ENCODE measurements at regions not wholly inside any gene's neighbourhood (a gene's known extent, or its start where the extent isn't known, plus 50 kb on each side); places are given as distances from the start of the nearest gene placed in this dataset.
A peak's percentile ranks its signal among the peaks of the same experiment; 100 is the strongest.
"Not testable (repeated sequence)": the region's sequence is repeated elsewhere in the genome, so short reads cannot be mapped to it uniquely, and the experiment has no call there.

DNA sequence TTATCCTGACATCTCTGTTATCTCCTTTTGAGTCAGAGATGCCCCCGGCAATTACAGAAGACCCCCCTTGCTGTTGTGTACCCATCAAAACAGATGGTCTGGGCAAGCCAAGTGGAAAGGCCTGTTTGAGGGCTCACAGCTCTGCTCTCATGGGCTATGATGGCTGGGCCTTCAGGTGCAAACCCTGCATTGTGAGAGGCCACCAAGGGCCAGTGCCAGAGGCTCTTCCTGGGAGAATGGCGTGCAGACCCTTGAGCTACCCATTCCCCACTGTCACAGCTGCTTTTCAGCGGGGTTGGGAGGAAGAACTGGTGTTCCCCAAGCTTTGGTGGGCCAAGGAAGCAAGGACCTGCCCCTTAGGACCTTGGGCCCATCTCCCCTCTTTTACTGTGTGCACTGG is 174.7 kb upstream of the PPP1R26 start:
- no peak for DNase-seq (ENCODE audit: low read depth in 4 of 4, low spot score in 3 of 4)

GRCh38 chr9:135305546-135306180 is 173.9 kb upstream of the PPP1R26 start:
- DNase-seq (ENCODE audit: low read depth in 4 of 4, low spot score in 3 of 4), result no peak

GRCh38 chr9:135306699-135307098 is 172.9 kb upstream of the PPP1R26 start:
- no peak for DNase-seq (ENCODE audit: low read depth in 4 of 4, low spot score in 3 of 4)

- no peak for DNase-seq (ENCODE audit: low read depth in 4 of 4, low spot score in 3 of 4)
Observed at GRCh38 chr9:135307300-135307699, 172.3 kb upstream of the PPP1R26 start.

DNA sequence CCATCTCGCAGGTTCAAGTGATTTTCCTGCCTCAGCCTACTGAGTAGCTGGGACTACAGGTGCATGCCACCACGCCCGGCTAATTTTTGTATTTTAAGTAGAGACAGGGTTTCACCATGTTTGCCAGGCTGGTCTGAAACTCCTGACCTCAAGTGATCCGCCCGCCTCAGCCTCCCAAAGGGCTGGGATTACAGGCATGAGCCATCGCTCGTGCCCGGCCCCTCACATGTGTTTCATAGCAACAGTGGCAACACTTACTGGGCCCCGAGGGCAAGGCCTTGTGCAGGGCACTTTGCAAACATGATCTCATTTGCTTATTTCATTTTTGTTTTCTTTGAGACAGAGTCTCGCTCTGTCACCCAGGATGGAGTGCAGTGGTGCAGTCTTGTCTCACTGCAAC is 171.7 kb upstream of the PPP1R26 start:
- not testable (repeated sequence) for DNase-seq (ENCODE audit: low read depth in 4 of 4, low spot score in 3 of 4)

- DNase-seq (ENCODE audit: low read depth in 4 of 4, low spot score in 3 of 4), result no peak
Observed at GRCh38 chr9:135308821-135309762, 170.5 kb upstream of the PPP1R26 start.

- no peak for DNase-seq (ENCODE audit: low read depth in 4 of 4, low spot score in 3 of 4)
Observed at GRCh38 chr9:135309763-135310125, 169.8 kb upstream of the PPP1R26 start.

- DNase-seq (ENCODE audit: low read depth in 4 of 4, low spot score in 3 of 4), result no peak
Observed at GRCh38 chr9:135310134-135310533, 169.4 kb upstream of the PPP1R26 start.

- DNase-seq (ENCODE audit: low read depth in 4 of 4, low spot score in 3 of 4), result no peak
Observed at GRCh38 chr9:135315572-135315971, 164.0 kb upstream of the PPP1R26 start.

- DNase-seq (ENCODE audit: low read depth in 4 of 4, low spot score in 3 of 4), result no peak
Observed at GRCh38 chr9:135320331-135320730, 159.3 kb upstream of the PPP1R26 start.

DNA sequence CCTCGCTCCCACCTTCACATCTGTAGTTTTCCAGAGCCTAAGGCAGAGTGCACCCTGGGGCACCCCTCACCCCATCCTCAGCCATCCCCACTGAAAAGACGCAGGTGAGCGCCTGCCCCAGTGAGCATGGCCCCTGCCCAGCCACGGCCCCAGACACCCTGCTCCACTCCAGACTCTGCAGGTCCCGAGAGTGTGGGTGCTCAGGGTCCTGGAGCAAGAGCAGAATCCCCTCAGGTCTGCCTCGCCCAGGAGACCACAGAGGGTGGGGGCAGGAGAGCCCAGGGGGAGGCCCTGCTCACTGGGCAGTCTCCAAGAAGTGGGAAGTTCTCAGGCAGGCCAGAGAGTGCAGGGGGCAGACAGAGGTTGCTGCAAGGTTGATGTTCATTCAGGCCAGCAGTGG is 158.6 kb upstream of the PPP1R26 start:
- DNase-seq (ENCODE audit: low read depth in 4 of 4, low spot score in 3 of 4), result no peak

- no peak for DNase-seq (ENCODE audit: low read depth in 4 of 4, low spot score in 3 of 4)
Observed at GRCh38 chr9:135321580-135321979, 158.0 kb upstream of the PPP1R26 start.

DNA sequence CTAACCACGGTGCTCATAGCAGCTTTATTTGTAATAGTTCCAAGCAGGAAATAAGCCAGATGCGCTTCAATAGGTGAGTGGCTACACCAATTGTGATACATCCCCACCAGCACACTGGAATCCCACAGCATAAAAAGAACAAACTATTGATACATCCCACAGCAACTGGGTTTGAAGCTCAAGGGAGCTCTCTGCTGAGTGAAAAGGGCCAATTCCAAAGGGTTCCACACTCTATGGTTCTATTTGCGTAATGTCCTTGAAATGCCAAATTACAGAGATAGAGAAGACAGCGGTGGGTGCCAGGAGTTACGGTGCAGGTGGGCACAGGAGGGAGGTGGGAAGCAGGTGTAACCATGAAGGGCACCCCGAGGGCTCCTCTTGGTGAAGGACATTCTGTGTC is 155.3 kb upstream of the PPP1R26 start:
- no peak for DNase-seq (ENCODE audit: low read depth in 4 of 4, low spot score in 3 of 4)

DNA sequence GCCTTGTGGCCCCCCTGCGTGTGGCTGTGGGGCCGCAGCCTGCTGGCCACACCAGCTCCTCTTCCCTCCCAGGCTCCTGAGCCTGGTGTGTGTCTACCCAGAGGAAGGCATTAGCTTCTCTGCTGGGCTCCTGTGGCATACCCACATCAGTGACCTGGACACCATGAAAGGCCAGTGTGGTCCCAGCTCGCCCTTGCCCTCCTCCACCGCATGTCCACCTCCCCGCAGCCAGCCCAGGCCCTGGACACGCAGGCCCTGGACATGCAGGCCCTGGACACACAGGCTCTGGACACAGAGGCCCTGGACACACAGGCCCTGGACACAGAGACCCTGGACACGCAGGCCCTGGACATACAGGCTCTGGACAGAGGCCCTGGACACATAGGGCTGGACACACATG is 153.4 kb upstream of the PPP1R26 start:
- no peak for DNase-seq (ENCODE audit: low read depth in 4 of 4, low spot score in 3 of 4)

DNA sequence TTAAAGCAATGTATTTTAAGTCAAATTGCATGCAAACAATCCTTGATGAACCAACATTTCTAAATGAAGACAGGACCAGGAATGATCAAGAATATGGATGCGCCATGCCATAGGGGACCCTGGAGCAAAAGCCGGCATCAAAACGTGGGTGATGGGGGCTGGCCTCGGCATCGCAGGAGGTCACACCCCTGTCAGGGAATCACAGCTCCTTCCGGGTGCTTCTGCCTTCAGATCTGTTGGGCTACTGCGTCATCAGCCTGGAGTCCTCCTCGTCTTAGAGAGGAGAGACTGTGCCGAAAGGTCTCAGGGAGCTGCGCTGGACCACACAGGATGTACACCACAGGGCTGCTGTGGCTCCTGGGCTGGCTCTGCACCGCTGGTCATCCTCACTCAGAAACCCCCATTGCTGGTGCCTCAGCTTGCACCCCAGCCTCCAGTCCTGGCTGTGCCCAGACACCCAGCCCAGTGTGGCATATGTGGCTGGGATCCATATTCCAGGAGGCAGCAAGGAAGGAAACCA is 152.9 kb upstream of the PPP1R26 start:
- DNase-seq (ENCODE audit: low read depth in 4 of 4, low spot score in 3 of 4), result no peak

DNA sequence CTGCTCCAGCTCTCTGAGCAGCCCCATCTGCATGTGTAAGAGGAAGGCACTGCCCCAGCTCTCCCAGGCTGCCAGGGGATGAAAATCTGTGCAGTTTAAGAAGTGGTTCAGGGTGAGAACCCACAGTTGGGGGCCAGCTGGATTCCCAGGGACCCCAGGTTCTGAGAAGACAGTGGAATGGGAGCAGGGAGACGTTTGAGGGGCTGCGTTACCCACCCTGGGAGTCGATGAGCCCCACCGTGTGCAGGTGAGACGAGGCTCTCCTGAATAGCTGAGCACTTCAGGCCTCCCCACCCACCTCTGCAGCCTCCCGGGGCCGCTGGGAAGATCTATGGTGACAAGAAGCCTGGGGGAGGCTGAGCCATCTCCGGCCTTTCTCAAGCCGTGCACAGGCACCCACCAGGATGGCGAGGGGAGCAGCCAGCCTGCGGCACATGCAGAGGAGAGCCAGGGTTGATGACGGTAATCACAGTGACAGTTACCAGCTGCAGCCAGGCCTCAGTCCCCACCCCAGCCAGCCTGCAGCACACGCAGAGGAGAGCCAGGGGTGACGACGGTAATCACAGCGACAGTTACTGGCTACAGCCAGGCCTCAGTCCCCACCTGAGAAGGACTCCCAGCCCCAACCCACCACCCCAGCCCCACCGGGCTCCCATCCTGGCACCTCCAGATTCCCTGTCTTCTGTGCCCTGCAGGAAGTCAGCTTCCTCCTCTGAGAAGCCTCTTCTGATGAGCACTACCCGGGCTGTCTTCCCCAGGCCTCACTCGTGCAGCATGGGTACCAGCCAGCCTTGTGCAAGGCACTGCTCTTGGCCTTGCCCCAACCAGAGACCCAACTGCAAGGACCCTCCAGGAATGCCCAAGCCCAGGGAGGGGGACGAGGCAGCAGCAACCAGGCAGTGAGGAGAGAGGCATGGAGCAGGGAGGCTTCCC is 150.8 kb upstream of the PPP1R26 start:
- DNase-seq (ENCODE audit: low read depth in 4 of 4, low spot score in 3 of 4), result no peak

DNA sequence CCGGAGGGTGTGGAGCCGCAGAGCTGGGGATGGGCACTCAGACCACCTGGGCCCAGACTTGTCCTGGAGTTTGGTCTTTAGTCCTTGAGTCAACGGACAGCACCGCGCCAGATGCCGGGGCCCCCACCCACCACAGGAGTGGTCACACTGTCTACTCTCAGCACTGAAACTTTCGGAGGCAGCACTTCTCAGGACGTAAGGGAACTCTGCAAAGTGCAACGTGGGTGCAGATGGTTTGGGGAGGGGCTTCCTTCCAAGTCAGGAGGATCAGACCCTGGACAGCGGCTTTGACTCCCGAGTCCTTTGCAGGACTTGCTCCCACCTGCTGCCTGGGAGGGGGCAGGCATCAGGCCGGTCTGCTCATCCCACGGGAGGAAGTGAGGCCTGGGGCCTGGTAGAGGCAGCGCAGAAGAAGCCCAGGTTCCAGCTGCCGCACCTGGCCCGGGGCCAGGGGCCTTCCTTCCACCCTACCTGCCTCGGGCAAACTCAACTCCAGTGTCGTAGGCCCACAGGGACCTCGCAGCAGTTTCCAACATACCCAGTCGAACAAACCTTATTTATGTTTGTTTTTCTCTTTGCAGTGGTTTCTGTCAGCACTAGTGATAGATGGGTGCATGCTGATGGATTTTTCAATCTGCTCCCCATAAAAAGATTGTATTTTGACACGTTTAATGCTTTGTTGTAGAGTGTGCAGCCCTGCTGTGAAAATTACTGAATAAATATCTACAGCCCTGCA is 149.8 kb upstream of the PPP1R26 start:
- DNase-seq (ENCODE audit: low read depth in 4 of 4, low spot score in 3 of 4), result peak in 1 of 4 donors; percentile 17

DNA sequence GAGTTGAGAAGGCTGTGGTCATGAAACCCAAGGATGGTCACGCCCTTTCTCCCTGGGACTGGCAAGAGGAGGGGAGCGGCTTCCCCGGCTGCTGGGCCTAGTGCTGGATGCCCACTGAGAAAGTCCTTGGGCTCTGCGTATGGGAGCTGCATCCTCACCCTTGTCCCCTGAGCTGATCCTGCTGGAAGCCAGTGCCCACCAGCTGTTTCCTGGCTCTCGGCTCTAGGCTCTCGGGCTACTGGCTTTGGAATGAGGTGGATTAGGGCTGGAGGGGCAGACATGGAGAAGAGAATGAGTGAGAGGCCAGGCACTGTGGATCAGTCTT is 149.3 kb upstream of the PPP1R26 start:
- no peak for DNase-seq (ENCODE audit: low read depth in 4 of 4, low spot score in 3 of 4)

GRCh38 chr9:135330685-135331590 is 148.6 kb upstream of the PPP1R26 start:
- no peak for DNase-seq (ENCODE audit: low read depth in 4 of 4, low spot score in 3 of 4)
